Esophagus muscularis mucosa (tissue), 4 donors: ENCODE measurements at regions not wholly inside any gene's neighbourhood (a gene's known extent, or its start where the extent isn't known, plus 50 kb on each side); places are given as distances from the start of the nearest gene placed in this dataset.

ENCODE experiments used
- CTCF ChIP-seq, 3 experiments: fragments of 200-600 bp in 2 of 3; fragments of 450-650 bp in 1 of 3; sonication (generic) in 2 of 3; IDR thresholded peaks; one replicate each; pipeline ENCODE4 v1.5.1; 2017 to 2019; ENCODE audit warnings: antibody characterized with exemption in 3 of 3, mild to moderate bottlenecking in 2 of 3, moderate library complexity in 1 of 3
- EP300 ChIP-seq: sonication (generic); formaldehyde crosslinking; IDR thresholded peaks from one replicate; pipeline ENCODE4 v1.6.1; 2017; ENCODE audit warnings: antibody characterized with exemption
- POLR2A ChIP-seq: fragments of 450-650 bp; IDR thresholded peaks from one replicate; pipeline ENCODE4 v1.6.1; 2017; ENCODE audit warnings: antibody characterized with exemption, moderate library complexity, mild to moderate bottlenecking, low read depth
- POLR2AphosphoS5 ChIP-seq, 2 donors: sonication (generic); formaldehyde crosslinking; IDR thresholded peaks; one replicate each; pipeline ENCODE4 v1.6.1; 2017; ENCODE audit warnings: antibody characterized with exemption in 2 of 2

- TF ChIP-seq CTCF (IDR thresholded peaks at IDR 0.05) (no peak), EP300 (no peak), POLR2A (no peak), POLR2AphosphoS5 (IDR thresholded peaks at IDR 0.05) (no peak)
Observed at GRCh38 chr2:156165742-156166141, 166.8 kb downstream of the NR4A2 start.
